ENCODE measurements at regions not wholly inside any gene's neighbourhood (a gene's known extent, or its start where the extent isn't known, plus 50 kb on each side); places are given as distances from the start of the nearest gene placed in this dataset.

GRCh38 chr2:128642821-128643220 is 324.2 kb upstream of the HS6ST1 start:
- Histone ChIP-seq H3K4me1 (ENCODE audit: insufficient read depth) (no peaks in the 10 kb centered on the region), H3K9me3 (no peaks in the 10 kb centered on the region), H3K4me3 (no peak overlapping the region), H3K27ac (no peak overlapping the region), H3K27me3 (no peaks in the 10 kb centered on the region), H3K36me3 (no peaks in the 10 kb centered on the region)
- intact Hi-C loops (cut with DNase I) = no loop called here
- no peak for TF ChIP-seq POLR2A (IDR thresholded peaks at IDR 0.05)
- TF ChIP-seq EP300 (IDR thresholded peaks at IDR 0.05) = no peak
- TF ChIP-seq, protein P1, sequence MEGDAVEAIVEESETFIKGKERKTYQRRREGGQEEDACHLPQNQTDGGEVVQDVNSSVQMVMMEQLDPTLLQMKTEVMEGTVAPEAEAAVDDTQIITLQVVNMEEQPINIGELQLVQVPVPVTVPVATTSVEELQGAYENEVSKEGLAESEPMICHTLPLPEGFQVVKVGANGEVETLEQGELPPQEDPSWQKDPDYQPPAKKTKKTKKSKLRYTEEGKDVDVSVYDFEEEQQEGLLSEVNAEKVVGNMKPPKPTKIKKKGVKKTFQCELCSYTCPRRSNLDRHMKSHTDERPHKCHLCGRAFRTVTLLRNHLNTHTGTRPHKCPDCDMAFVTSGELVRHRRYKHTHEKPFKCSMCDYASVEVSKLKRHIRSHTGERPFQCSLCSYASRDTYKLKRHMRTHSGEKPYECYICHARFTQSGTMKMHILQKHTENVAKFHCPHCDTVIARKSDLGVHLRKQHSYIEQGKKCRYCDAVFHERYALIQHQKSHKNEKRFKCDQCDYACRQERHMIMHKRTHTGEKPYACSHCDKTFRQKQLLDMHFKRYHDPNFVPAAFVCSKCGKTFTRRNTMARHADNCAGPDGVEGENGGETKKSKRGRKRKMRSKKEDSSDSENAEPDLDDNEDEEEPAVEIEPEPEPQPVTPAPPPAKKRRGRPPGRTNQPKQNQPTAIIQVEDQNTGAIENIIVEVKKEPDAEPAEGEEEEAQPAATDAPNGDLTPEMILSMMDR (IDR thresholded peaks at IDR 0.05) = no peak
- WGBS, 3 donors = 45 to 52% (median 51%) methylated on average over 5 of the region's 5 CpGs
- peak in 2 of 5 donors; percentile 2 for DNase-seq

- no peaks in the 10 kb centered on the region for H3K36me3 ChIP-seq
- no peaks in the 10 kb centered on the region for H3K27me3 ChIP-seq
- no peak for TF ChIP-seq POLR2A (IDR thresholded peaks at IDR 0.05)
- no peak for TF ChIP-seq EP300 (IDR thresholded peaks at IDR 0.05)
- TF ChIP-seq, protein P1 (IDR thresholded peaks at IDR 0.05) = no peak
- WGBS, 3 donors = 92 to 94% (median 93%) methylated on average over 7 of the region's 7 CpGs
- intact Hi-C loops (cut with DNase I) = no loop called here
- H3K9me3 ChIP-seq = no peaks in the 10 kb centered on the region
- no peaks in the 10 kb centered on the region for H3K4me1 ChIP-seq (ENCODE audit: insufficient read depth)
- H3K4me3 ChIP-seq = no peak overlapping the region
- no peak overlapping the region for H3K27ac ChIP-seq
- DNase-seq = peak in 1 of 5 donors; percentile 1
These were observed 324.8 kb upstream of the HS6ST1 start for GRCh38 chr2:128643221-128644065.

DNA sequence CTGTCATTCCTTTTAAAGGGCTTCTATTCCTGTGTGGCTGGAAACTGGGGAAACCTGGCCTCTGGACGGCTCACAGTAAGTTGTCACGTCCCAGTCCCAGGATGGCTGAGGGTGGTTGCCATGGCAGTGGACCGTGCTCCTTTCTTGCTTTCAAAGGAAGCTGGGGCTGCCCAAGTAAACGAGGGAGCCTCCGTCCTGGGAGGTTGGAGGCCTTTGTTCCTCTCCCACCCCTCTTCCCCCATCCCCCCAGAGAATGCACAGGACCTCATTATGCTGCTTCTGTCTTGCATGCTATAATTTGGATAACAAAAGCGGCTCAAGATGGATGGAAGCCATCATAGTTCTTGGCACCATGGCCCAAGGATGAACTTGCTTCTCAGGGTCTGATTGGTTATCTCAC is 325.5 kb upstream of the HS6ST1 start:
- WGBS, 3 donors = 80 to 84% (median 84%) methylated on average over 6 of the region's 6 CpGs
- DNase-seq = peak in 1 of 5 donors; percentile 1
- Histone ChIP-seq H3K36me3 (no peaks in the 10 kb centered on the region), H3K4me1 (ENCODE audit: insufficient read depth) (no peaks in the 10 kb centered on the region), H3K27me3 (no peaks in the 10 kb centered on the region), H3K27ac (no peak overlapping the region), H3K4me3 (no peak overlapping the region), H3K9me3 (no peaks in the 10 kb centered on the region)
- intact Hi-C loops (cut with DNase I) = no loop called here
- TF ChIP-seq EP300 (IDR thresholded peaks at IDR 0.05) (no peak), POLR2A (IDR thresholded peaks at IDR 0.05) (no peak)
- TF ChIP-seq, protein P1 (IDR thresholded peaks at IDR 0.05) = no peak

GRCh38 chr2:128644718-128645256 is 326.1 kb upstream of the HS6ST1 start:
- H3K27me3 ChIP-seq = no peaks in the 10 kb centered on the region
- peak in 1 of 5 donors; percentile 1 for DNase-seq
- H3K36me3 ChIP-seq = no peaks in the 10 kb centered on the region
- H3K4me3 ChIP-seq = no peak overlapping the region
- 37 to 55% (median 54%) methylated on average over 2 of the region's 2 CpGs for WGBS, 3 donors
- H3K9me3 ChIP-seq = no peaks in the 10 kb centered on the region
- H3K4me1 ChIP-seq (ENCODE audit: insufficient read depth) = no peaks in the 10 kb centered on the region
- intact Hi-C loops (cut with DNase I) = no loop called here
- TF ChIP-seq, protein P1 (IDR thresholded peaks at IDR 0.05) = no peak
- TF ChIP-seq EP300 (IDR thresholded peaks at IDR 0.05) (no peak), POLR2A (IDR thresholded peaks at IDR 0.05) (no peak)
- H3K27ac ChIP-seq = no peak overlapping the region

Measured in ovary (tissue), 7 donors.